ENCODE measurements at regions not wholly inside any gene's neighbourhood (a gene's known extent, or its start where the extent isn't known, plus 50 kb on each side); places are given as distances from the start of the nearest gene placed in this dataset.
"Not testable (repeated sequence)": the region's sequence is repeated elsewhere in the genome, so short reads cannot be mapped to it uniquely, and the experiment has no call there.

DNA sequence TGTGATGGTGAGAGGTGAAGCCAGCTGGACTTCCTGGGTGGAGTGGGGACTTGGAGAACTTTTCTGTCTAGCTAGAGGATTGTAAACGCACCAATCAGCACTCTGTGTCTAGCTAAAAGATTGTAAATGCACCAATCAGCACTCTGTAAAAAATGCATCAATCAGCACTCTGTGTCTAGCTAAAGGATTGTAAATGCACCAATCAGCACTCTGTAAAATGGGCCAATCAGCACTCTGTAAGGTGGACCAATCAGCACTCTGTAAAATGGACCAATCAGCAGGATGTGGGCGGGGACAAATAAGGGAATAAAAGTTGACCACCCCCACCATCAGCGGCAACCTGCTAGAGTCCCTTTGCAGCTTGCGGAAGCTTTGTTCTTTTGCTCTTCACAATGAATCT lies 185.9 kb downstream of the RPS24 start:
- not testable (repeated sequence) for H3K36me3 Mint-ChIP-seq (ENCODE audit: low read depth); H3K27ac Mint-ChIP-seq; H3K4me3 Mint-ChIP-seq; H3K9me3 Mint-ChIP-seq; ATAC-seq; DNase-seq
- peaks cover 11% of the 10 kb centered on the region for H3K4me1 Mint-ChIP-seq
- peaks cover 17% of the 10 kb centered on the region for H3K27me3 Mint-ChIP-seq

DNA sequence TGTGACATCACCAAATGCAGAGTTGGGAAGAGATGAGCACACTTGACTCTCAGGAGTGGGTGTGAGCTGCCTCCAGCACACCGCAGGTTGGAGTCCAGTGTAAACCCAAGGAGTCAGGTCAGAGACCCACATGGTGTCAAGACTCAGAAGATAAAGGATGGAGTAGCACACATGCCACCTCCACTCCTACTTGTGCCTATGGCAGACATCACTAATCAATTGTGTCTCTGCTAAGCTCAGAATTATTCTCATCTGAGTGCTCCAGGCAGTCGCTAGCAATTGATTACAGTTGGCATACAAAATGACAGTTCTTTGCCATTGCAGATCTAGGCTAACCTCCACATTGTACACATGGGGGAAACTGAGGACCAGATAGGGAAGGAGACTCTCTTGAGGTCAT lies 187.1 kb downstream of the RPS24 start:
- Mint-ChIP-seq H3K27me3 (peaks cover 17% of the 10 kb centered on the region), H3K27ac (no peak overlapping the region), H3K4me3 (no peak overlapping the region), H3K9me3 (no peaks in the 10 kb centered on the region), H3K4me1 (peaks cover 2% of the 10 kb centered on the region), H3K36me3 (ENCODE audit: low read depth) (no peaks in the 10 kb centered on the region)
- DNase-seq, result no peak
- no peak for ATAC-seq

DNA sequence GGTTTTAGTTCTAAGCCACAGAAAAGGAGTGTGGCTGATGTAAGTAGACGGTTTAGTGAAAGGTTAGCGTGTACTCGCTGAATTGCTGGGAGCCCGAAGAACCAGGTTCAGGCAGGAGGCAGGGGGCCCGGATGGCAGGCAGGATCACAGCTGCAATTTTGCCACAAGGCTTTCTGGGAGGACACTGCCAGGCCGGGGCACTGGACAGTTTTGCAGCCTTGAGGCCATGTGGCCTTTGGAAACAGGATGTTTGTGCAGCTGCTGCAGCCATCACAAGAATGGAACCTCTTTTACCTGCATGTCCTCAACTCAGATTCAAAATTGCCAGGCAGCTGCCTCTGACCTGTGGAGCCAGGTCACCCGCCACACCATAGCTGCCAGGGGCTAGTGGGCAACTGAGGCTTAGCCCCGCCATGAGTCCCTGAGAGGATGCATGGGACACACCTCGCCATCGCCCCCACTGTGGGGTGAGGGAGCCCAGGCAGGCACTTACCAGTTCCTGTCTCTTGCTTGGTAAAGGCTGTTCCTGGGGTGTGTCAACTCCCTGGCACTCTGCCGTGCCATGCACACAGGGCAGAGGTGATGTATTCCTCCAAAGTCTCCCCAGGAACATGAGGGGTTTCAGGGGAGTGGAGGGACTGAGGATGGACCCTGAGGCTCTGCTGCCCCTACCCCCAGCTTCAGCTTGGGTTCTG lies 188.6 kb downstream of the RPS24 start:
- no peak for ATAC-seq
- no peak overlapping the region for H3K4me3 Mint-ChIP-seq
- H3K4me1 Mint-ChIP-seq, result no peaks in the 10 kb centered on the region
- H3K9me3 Mint-ChIP-seq, result no peaks in the 10 kb centered on the region
- DNase-seq, result no peak
- H3K27ac Mint-ChIP-seq, result no peak overlapping the region
- no peaks in the 10 kb centered on the region for H3K36me3 Mint-ChIP-seq (ENCODE audit: low read depth)
- H3K27me3 Mint-ChIP-seq, result peaks cover 15% of the 10 kb centered on the region

DNA sequence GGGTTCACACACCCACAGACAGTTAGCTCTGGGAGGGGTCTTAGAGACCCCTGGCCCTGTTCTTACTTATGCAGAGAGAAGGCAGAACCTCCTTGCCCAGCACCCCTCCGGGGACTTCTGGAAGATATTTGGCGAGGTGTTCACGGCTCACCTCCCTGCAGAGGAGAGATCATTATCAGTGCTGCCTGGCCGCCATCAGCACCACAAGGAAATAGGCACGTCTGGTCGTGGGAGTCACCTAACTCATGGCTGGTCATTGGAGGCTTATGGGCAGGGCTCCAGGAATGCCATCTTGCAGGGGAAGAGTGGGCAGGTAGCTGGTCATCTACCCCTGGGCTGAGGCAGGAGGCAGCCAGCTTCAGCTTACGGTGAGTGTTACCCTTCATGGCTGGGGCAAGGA lies 189.4 kb downstream of the RPS24 start:
- no peak for ATAC-seq
- Mint-ChIP-seq H3K27ac (no peak overlapping the region), H3K4me3 (no peak overlapping the region), H3K36me3 (ENCODE audit: low read depth) (no peaks in the 10 kb centered on the region), H3K4me1 (no peaks in the 10 kb centered on the region), H3K27me3 (peaks cover 16% of the 10 kb centered on the region), H3K9me3 (no peaks in the 10 kb centered on the region)
- DNase-seq, result no peak

DNA sequence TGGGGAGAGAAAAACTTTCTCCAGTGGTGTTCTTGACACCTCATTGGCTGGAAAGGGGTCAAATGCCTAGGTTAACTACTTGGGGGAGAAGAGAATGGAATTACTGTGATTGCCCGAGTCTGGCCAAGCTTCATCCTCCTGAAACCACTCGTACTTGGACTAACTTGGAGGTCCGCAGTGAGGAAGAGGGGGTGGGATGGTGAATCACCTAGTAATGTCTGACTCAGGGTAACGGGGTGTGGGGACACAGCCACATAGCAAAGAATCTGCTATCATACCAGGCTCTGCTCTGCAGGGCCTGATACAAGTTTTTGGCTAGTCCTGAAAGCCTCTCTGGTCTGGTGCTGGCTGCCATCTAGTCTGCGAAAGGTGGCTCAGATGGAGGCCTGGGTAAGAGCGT lies 190.9 kb downstream of the RPS24 start:
- no peak overlapping the region for H3K27ac Mint-ChIP-seq
- H3K9me3 Mint-ChIP-seq, result no peaks in the 10 kb centered on the region
- H3K36me3 Mint-ChIP-seq (ENCODE audit: low read depth), result no peaks in the 10 kb centered on the region
- no peaks in the 10 kb centered on the region for H3K4me1 Mint-ChIP-seq
- DNase-seq, result no peak
- H3K27me3 Mint-ChIP-seq, result peaks cover 15% of the 10 kb centered on the region
- H3K4me3 Mint-ChIP-seq, result no peak overlapping the region
- ATAC-seq, result no peak

DNA sequence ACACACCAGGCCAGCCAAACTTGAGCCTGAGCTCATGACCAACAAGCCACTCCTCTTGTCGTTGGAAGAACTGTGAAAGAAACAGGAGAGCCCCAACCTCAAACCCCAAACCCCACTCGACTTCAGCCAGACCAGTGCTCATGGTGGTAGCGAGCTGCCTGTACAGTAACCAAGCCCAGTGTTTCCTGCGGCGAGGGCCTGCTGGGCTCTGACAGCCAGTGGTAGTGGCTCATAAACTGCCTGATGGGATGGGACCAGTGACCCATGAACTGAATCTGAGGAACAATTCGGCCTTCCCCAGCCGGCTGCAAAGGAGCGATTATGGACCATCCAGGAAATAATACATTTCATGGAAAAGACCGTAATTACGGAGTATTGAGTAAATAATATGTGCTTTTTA lies 191.9 kb downstream of the RPS24 start:
- H3K27ac Mint-ChIP-seq, result no peak overlapping the region
- DNase-seq (no peak), ATAC-seq (no peak)
- H3K4me1 Mint-ChIP-seq, result no peaks in the 10 kb centered on the region
- H3K4me3 Mint-ChIP-seq, result no peak overlapping the region
- H3K27me3 Mint-ChIP-seq, result peaks cover 15% of the 10 kb centered on the region
- H3K36me3 Mint-ChIP-seq (ENCODE audit: low read depth), result no peaks in the 10 kb centered on the region
- no peaks in the 10 kb centered on the region for H3K9me3 Mint-ChIP-seq

DNA sequence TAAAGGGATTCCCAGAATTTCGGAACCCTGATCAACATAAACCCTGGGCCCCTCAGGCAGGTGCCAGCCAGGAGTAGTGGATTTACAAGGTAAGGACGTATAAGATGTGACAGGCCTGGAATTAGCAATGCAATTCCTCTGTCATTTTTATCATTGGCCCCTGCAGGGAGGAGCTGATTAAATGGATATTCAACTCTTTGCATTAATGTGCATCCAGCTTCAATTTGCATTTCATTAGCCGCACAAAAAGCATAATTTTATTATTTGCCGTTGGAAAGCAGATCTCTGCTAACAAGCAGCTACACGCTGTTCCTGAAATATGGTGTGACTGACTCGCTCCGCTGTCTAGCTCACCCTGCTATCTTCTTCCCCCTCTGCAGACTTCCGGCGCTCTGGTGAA lies 195.8 kb downstream of the RPS24 start:
- peaks cover 13% of the 10 kb centered on the region for H3K27me3 Mint-ChIP-seq
- H3K4me3 Mint-ChIP-seq, result no peak overlapping the region
- H3K27ac Mint-ChIP-seq, result no peak overlapping the region
- H3K9me3 Mint-ChIP-seq, result no peaks in the 10 kb centered on the region
- H3K36me3 Mint-ChIP-seq (ENCODE audit: low read depth), result no peaks in the 10 kb centered on the region
- ATAC-seq (no peak), DNase-seq (no peak)
- no peaks in the 10 kb centered on the region for H3K4me1 Mint-ChIP-seq

DNA sequence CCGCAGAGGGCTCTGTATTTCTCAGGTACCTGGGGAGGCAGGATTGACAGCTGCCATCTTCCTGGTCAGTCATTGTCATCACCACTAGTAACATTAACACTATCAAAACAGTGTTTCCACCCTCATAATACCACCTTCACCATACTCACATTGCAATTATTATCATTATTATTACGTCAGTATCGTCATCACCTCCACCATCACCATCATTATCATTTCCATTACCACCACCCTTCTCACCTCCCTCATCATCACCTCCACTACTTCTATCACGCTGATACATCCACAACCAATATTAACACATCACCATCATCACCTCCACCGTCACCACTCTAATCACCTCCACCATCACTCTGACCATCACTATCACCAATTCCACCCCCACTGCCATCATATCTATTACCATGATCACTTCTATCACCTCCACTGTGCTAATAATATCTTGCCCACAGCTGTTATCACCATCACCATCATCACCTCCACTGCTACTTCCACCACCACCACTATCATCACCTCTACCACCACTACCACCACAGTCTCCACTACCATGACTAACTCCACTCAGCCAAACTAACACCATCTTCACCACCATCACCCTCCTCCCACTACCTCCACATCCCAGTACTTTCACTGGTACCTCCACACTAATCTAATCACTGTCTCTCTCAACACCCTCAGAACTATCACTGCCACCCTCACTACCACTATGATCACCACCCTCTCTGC lies 196.4 kb downstream of the RPS24 start:
- no peaks in the 10 kb centered on the region for H3K4me1 Mint-ChIP-seq
- no peak overlapping the region for H3K4me3 Mint-ChIP-seq
- peak overlapping the region; percentile 16 for H3K27ac Mint-ChIP-seq
- H3K9me3 Mint-ChIP-seq, result no peaks in the 10 kb centered on the region
- DNase-seq, result no peak
- ATAC-seq, result peak; percentile 31
- peaks cover 13% of the 10 kb centered on the region for H3K27me3 Mint-ChIP-seq
- no peaks in the 10 kb centered on the region for H3K36me3 Mint-ChIP-seq (ENCODE audit: low read depth)

DNA sequence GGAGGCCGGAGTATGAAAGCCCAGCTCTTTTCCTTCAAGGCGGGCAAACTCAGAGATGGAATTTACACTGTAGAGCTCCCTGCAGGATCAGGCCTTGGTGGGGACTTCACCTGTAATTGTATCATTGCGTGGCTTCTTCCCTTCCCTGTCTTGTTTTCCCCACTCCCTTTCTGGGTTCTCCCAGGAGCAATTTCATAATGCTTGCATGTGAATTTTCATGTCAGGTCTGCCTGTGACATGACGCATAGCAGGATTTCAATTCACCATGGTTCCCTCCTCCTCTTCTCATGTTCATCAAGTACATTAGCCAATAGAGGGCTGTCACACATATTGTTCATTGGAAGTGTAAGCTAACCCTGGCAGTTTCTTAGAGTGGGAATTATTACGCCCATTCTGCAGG lies 197.7 kb downstream of the RPS24 start:
- DNase-seq (no peak), ATAC-seq (no peak)
- Mint-ChIP-seq H3K4me3 (no peak overlapping the region), H3K27ac (no peak overlapping the region), H3K9me3 (no peaks in the 10 kb centered on the region), H3K36me3 (ENCODE audit: low read depth) (no peaks in the 10 kb centered on the region), H3K27me3 (peaks cover 13% of the 10 kb centered on the region), H3K4me1 (no peaks in the 10 kb centered on the region)

DNA sequence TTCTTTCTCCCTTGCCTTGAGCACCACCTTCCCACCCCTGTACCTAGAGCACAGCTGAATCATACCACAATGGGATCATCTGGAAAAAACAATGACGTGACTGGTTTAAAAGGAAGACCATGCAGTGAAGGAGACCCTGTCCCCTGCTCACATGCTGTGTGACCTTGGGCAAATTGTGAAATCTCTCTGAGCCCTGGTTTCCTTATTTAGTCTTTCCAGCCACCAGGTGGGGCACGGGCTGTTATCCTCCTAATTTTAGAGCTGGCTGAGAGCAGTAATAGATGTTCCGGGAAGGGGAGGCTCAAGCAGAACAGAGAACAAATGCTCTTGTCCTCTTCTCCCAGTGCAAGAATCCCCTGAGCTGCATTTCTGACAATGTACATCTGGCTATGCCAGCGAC lies 198.3 kb downstream of the RPS24 start:
- Mint-ChIP-seq H3K36me3 (ENCODE audit: low read depth) (no peaks in the 10 kb centered on the region), H3K9me3 (no peaks in the 10 kb centered on the region), H3K27me3 (peaks cover 9% of the 10 kb centered on the region), H3K4me1 (no peaks in the 10 kb centered on the region), H3K27ac (no peak overlapping the region), H3K4me3 (no peak overlapping the region)
- ATAC-seq, result no peak
- DNase-seq, result no peak

DNA sequence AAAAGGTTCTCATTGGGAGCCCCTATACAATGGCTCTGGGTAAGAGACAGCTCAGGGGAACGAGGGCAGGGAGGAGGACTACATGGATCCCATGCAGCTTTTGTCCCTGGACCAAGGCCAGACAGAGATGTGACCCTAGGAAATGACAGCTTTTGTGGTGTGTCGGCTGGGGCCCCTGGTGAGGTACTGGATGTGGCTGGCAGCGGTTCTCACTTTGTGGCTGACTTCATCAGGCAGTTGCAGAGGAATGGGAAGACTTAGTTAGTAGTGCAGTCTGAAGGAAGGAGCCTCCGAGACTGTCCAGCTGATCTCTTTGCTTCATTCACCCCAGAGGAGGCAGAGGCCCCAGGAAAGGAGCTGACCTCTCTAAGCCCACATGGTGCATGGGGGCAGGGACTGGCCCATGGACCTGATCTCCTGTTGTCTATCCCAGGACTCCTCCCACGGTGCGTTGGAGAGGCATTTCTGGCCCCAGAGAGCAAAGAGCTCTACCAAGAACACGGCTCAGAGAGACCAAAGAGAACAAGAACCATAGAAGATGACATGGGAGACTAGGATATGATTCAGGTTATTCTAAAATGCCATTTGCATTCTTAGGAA lies 202.9 kb downstream of the RPS24 start:
- Mint-ChIP-seq H3K9me3 (peaks cover 3% of the 10 kb centered on the region), H3K4me3 (no peak overlapping the region), H3K36me3 (ENCODE audit: low read depth) (no peaks in the 10 kb centered on the region), H3K27ac (no peak overlapping the region), H3K27me3 (peaks cover 9% of the 10 kb centered on the region), H3K4me1 (no peaks in the 10 kb centered on the region)
- no peak for DNase-seq
- no peak for ATAC-seq

DNA sequence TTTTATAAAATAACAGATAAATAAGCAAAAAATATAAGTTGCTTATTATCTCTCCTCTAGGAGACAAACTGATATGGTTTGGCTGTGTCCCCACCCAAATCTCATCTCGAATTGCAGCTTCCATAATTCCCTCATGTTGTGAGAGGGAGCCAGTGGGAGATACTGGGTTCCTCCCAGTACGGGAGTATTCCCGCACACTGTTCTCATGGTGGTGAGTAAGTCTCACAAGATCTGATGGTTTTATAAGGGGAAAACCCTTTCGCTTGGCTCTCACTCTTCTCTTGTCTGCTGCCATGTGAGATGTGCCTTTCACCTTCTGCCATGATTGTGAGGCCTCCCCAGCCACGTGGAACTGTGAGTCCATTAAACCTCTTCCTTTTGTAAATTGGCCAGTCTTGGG lies 204.3 kb downstream of the RPS24 start:
- ATAC-seq; H3K4me1 Mint-ChIP-seq; H3K4me3 Mint-ChIP-seq; H3K27ac Mint-ChIP-seq; DNase-seq; H3K36me3 Mint-ChIP-seq (ENCODE audit: low read depth); H3K27me3 Mint-ChIP-seq: not testable (repeated sequence)
- peaks cover 10% of the 10 kb centered on the region for H3K9me3 Mint-ChIP-seq

DNA sequence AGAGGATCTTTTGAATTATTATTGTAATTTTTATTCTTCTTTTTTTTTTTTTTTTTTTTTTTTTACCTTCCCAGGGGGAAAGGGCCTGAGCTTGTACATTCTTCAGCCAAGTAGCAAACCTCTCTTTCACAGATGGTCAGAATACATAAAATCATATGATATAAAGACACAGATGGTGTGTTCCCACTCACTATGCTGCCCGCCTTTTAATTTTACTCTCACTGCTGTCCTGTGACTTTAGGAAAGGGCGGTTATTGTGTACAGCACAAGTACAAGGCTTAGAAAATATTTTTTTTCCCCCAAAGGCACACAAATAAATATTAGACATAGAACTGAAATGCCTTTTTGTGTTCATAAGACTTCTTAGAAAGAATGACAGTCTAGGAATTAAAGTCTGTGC lies 213.6 kb downstream of the RPS24 start:
- peaks cover 12% of the 10 kb centered on the region for H3K27me3 Mint-ChIP-seq
- no peak overlapping the region for H3K27ac Mint-ChIP-seq
- ATAC-seq (no peak), DNase-seq (no peak)
- H3K36me3 Mint-ChIP-seq (ENCODE audit: low read depth), result peaks cover 1% of the 10 kb centered on the region
- peaks cover 12% of the 10 kb centered on the region for H3K4me1 Mint-ChIP-seq
- peaks cover 4% of the 10 kb centered on the region for H3K9me3 Mint-ChIP-seq
- no peak overlapping the region for H3K4me3 Mint-ChIP-seq

DNA sequence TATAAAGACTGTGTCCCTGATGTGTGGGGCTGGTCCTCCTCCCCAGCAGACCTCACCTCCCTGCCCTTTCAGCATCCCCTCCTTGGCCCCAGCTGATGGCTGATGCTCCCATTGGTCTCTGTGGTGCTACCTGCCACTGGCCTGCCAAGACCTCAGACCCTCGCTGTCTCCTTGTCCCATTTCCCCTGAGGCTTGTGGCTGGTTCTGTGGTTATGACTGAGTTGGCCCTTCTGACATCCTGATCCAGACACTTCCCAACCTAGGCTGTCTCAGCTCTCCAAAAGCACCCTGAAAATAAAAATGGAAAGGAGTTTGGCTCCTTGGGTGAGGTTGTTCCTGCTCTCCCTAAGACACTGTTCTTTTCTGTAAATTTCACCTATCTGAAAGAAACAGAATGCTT lies 214.2 kb downstream of the RPS24 start:
- no peaks in the 10 kb centered on the region for H3K9me3 Mint-ChIP-seq
- no peak overlapping the region for H3K4me3 Mint-ChIP-seq
- no peak for ATAC-seq
- peaks cover 15% of the 10 kb centered on the region for H3K27me3 Mint-ChIP-seq
- no peak overlapping the region for H3K27ac Mint-ChIP-seq
- peaks cover 12% of the 10 kb centered on the region for H3K4me1 Mint-ChIP-seq
- DNase-seq, result no peak
- H3K36me3 Mint-ChIP-seq (ENCODE audit: low read depth), result peaks cover 1% of the 10 kb centered on the region

All from activated naive CD8-positive, alpha-beta T cell treated with anti-CD3 and anti-CD28 coated beads, Interleukin-2, amount 50 U/mL, for 24 hours (primary cell).